K562 (cell line): ENCODE measurements at regions not wholly inside any gene's neighbourhood (a gene's known extent, or its start where the extent isn't known, plus 50 kb on each side); places are given as distances from the start of the nearest gene placed in this dataset.

Experiments
- AFF4 ChIP-seq: sonication (generic); formaldehyde crosslinking; IDR thresholded peaks from 2 replicates; pipeline ENCODE4 v1.8.0; 2023; ENCODE audit warnings: mild to moderate bottlenecking, missing genetic modification reagents
- ATF2 ChIP-seq: sonication (generic); formaldehyde crosslinking; IDR thresholded peaks from 2 replicates; pipeline ENCODE4 v1.8.1; 2022; ENCODE audit warnings: missing genetic modification reagents
- CTCF ChIP-seq, 3 experiments: IDR thresholded peaks in 2 of 3; conservative IDR thresholded peaks in 1 of 3; 2 replicates each; pipeline ENCODE4 v1.5.1; 2011 to 2012; ENCODE audit warnings: low read length in 3 of 3, mild to moderate bottlenecking in 3 of 3, control low read depth in 2 of 3, improper control_type of control experiment in 1 of 3, inconsistent platforms in 1 of 3, low read depth in 1 of 3, mixed read lengths in 1 of 3, moderate library complexity in 1 of 3; ENCODE audit not compliant: insufficient read depth in 2 of 3
- EZH2 ChIP-seq: IDR thresholded peaks from 2 replicates; pipeline ENCODE4 v1.6.1; 2012; ENCODE audit warnings: low read depth, mild to moderate bottlenecking, inconsistent platforms, low read length, borderline replicate concordance
- FOXK2 ChIP-seq, 2 experiments: fragments of 450-650 bp; IDR thresholded peaks in 1 of 2; conservative IDR thresholded peaks in 1 of 2; 2 replicates each; pipeline ENCODE4 v1.6.1; 2016; ENCODE audit warnings: low read depth in 2 of 2, mild to moderate bottlenecking in 1 of 2
- GTF3C2 ChIP-seq: IDR thresholded peaks from 3 replicates; pipeline ENCODE4 v1.6.1; 2011; ENCODE audit warnings: borderline replicate concordance, mild to moderate bottlenecking, moderate library complexity; ENCODE audit not compliant: insufficient read length; ENCODE audit errors: extremely low read depth
- JUNB ChIP-seq: fragments of 450-650 bp; formaldehyde crosslinking; conservative IDR thresholded peaks from 2 replicates; pipeline ENCODE4 v1.4.0; 2020; ENCODE audit warnings: mild to moderate bottlenecking
- MITF ChIP-seq: IDR thresholded peaks from 2 replicates; pipeline ENCODE4 v1.6.1; 2014; ENCODE audit warnings: antibody characterized with exemption
- NFIC ChIP-seq: fragments of 450-650 bp; IDR thresholded peaks from 2 replicates; pipeline ENCODE4 v1.6.1; 2017; ENCODE audit warnings: mild to moderate bottlenecking, inconsistent platforms
- RCOR1 ChIP-seq, 2 experiments: IDR thresholded peaks; 2 replicates each; pipeline ENCODE4 v1.6.1; 2012; ENCODE audit warnings: low read depth in 2 of 2, low read length in 2 of 2, borderline replicate concordance in 1 of 2, improper control_type of control experiment in 1 of 2
- TF ChIP-seq, protein P1 (sequence below): fragments of 250-450 bp; sonication (Bioruptor Pico); IDR thresholded peaks from 2 replicates; pipeline ENCODE4 v1.5.0; 2022; ENCODE audit warnings: mild to moderate bottlenecking

- no peak for TF ChIP-seq JUNB (CRISPR knock-in tag)
- TF ChIP-seq MITF, result no peak
- TF ChIP-seq ATF2, result no peak
- TF ChIP-seq, protein P1, sequence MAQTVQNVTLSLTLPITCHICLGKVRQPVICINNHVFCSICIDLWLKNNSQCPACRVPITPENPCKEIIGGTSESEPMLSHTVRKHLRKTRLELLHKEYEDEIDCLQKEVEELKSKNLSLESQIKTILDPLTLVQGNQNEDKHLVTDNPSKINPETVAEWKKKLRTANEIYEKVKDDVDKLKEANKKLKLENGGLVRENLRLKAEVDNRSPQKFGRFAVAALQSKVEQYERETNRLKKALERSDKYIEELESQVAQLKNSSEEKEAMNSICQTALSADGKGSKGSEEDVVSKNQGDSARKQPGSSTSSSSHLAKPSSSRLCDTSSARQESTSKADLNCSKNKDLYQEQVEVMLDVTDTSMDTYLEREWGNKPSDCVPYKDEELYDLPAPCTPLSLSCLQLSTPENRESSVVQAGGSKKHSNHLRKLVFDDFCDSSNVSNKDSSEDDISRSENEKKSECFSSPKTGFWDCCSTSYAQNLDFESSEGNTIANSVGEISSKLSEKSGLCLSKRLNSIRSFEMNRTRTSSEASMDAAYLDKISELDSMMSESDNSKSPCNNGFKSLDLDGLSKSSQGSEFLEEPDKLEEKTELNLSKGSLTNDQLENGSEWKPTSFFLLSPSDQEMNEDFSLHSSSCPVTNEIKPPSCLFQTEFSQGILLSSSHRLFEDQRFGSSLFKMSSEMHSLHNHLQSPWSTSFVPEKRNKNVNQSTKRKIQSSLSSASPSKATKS, result no peak
- no peak for TF ChIP-seq CTCF (IDR thresholded peaks at IDR 0.05 in 2 of 3, conservative IDR thresholded peaks at IDR 0.05 in 1 of 3; ENCODE audit: insufficient read depth in 2 of 3, low read depth in 1 of 3, low read length in 3 of 3)
- no peak for TF ChIP-seq AFF4 (CRISPR knock-in tag)
- no peak for TF ChIP-seq FOXK2 (conservative IDR thresholded peaks at IDR 0.05 in 1 of 2, IDR thresholded peaks at IDR 0.05 in 1 of 2; ENCODE audit: low read depth in 2 of 2)
- no peak for TF ChIP-seq GTF3C2
- TF ChIP-seq NFIC, result no peak
- TF ChIP-seq EZH2, result no peak
- no peak for TF ChIP-seq RCOR1 (IDR thresholded peaks at IDR 0.05; ENCODE audit: borderline replicate concordance in 1 of 2, low read depth in 2 of 2, low read length in 2 of 2)
Measured at GRCh38 chr14:105989566-105990302, 463.4 kb downstream of the TMEM121 start.
